HepG2 (cell line): ENCODE measurements at regions not wholly inside any gene's neighbourhood (a gene's known extent, or its start where the extent isn't known, plus 50 kb on each side); places are given as distances from the start of the nearest gene placed in this dataset.

Experiments used
- ARHGAP35 ChIP-seq: sonication (generic); formaldehyde crosslinking; IDR thresholded peaks from 2 replicates; pipeline ENCODE4 v1.9.0; 2022; ENCODE audit warnings: mild to moderate bottlenecking, inconsistent platforms, moderate library complexity, missing genetic modification reagents, borderline replicate concordance
- BCL6 ChIP-seq: IDR thresholded peaks from 2 replicates; pipeline ENCODE4 v1.6.1; 2016; ENCODE audit warnings: missing genetic modification reagents, missing compliant biosample characterization
- FOSL1 ChIP-seq: sonication (generic); formaldehyde crosslinking; IDR thresholded peaks from 2 replicates; pipeline ENCODE4 v1.9.0; 2021; ENCODE audit warnings: missing genetic modification reagents, borderline replicate concordance
- GTF2F1 ChIP-seq: fragments of 150-350 bp; IDR thresholded peaks from 2 replicates; pipeline ENCODE4 v1.6.1; 2014; ENCODE audit warnings: low read length
- HDAC6 ChIP-seq: fragments of 200-600 bp; sonication (generic); IDR thresholded peaks from 2 replicates; pipeline ENCODE4 v1.7.0; 2017; ENCODE audit warnings: mild to moderate bottlenecking, antibody characterized with exemption, low read length, low read depth
- ISL2 ChIP-seq: sonication (generic); formaldehyde crosslinking; IDR thresholded peaks from 2 replicates; pipeline ENCODE4 v1.5.0; 2020; ENCODE audit warnings: missing genetic modification reagents
- MIER2 ChIP-seq: IDR thresholded peaks from 2 replicates; pipeline ENCODE4 v1.6.1; 2016; ENCODE audit warnings: missing biosample characterization, missing genetic modification reagents
- PCBP1 ChIP-seq: fragments of 200-400 bp; formaldehyde crosslinking; IDR thresholded peaks from 2 replicates; pipeline ENCODE4 v1.6.1; 2017; ENCODE audit warnings: mild to moderate bottlenecking, low read depth, low read length, borderline replicate concordance
- RARA ChIP-seq: IDR thresholded peaks from 2 replicates; pipeline ENCODE4 v1.6.1; 2016; ENCODE audit warnings: missing genetic modification reagents, missing compliant biosample characterization
- SALL1 ChIP-seq: sonication (generic); formaldehyde crosslinking; IDR thresholded peaks from 2 replicates; pipeline ENCODE4 v1.8.0; 2022; ENCODE audit warnings: mild to moderate bottlenecking, missing genetic modification reagents
- SALL2 ChIP-seq: sonication (generic); formaldehyde crosslinking; IDR thresholded peaks from 2 replicates; pipeline ENCODE4 v1.8.1; 2023; ENCODE audit warnings: mild to moderate bottlenecking, missing genetic modification reagents, inconsistent platforms
- XRCC5 ChIP-seq: fragments of 200-400 bp; formaldehyde crosslinking; optimal IDR thresholded peaks from 2 replicates; pipeline ENCODE3; 2017; ENCODE audit warnings: mild to moderate bottlenecking, low read length
- ZFAT ChIP-seq: sonication (generic); formaldehyde crosslinking; conservative IDR thresholded peaks from 2 replicates; pipeline ENCODE4 v1.8.1; 2023; ENCODE audit warnings: missing genetic modification reagents, inconsistent platforms
- ZMYM3 ChIP-seq: sonication (generic); formaldehyde crosslinking; IDR thresholded peaks from 2 replicates; pipeline ENCODE4 v1.5.1; 2020; ENCODE audit warnings: mild to moderate bottlenecking, missing genetic modification reagents
- ZNF230 ChIP-seq: sonication (generic); formaldehyde crosslinking; IDR thresholded peaks from 2 replicates; pipeline ENCODE4 v1.4.0; 2020; ENCODE audit warnings: mild to moderate bottlenecking, missing genetic modification reagents
- ZNF350 ChIP-seq: sonication (generic); formaldehyde crosslinking; IDR thresholded peaks from 2 replicates; pipeline ENCODE4 v1.4.0; 2020; ENCODE audit warnings: mild to moderate bottlenecking, low read depth, missing genetic modification reagents, borderline replicate concordance
- ZNF563 ChIP-seq: sonication (generic); formaldehyde crosslinking; IDR thresholded peaks from 2 replicates; pipeline ENCODE4 v1.8.0; 2022; ENCODE audit warnings: mild to moderate bottlenecking, moderate library complexity, missing genetic modification reagents
- ZNF746 ChIP-seq: sonication (generic); formaldehyde crosslinking; IDR thresholded peaks from 2 replicates; pipeline ENCODE4 v1.8.0; 2022; ENCODE audit warnings: mild to moderate bottlenecking, missing genetic modification reagents
- ZNF772 ChIP-seq: sonication (generic); formaldehyde crosslinking; IDR thresholded peaks from 2 replicates; pipeline ENCODE4 v1.5.0; 2020; ENCODE audit warnings: mild to moderate bottlenecking, missing genetic modification reagents
- ZNF883 ChIP-seq: sonication (generic); formaldehyde crosslinking; IDR thresholded peaks from 2 replicates; pipeline ENCODE4 v1.5.1; 2020; ENCODE audit warnings: mild to moderate bottlenecking, missing genetic modification reagents; ENCODE audit errors: not compliant biosample characterization
- ZNF891 ChIP-seq: sonication (generic); formaldehyde crosslinking; IDR thresholded peaks from 2 replicates; pipeline ENCODE4 v1.5.0; 2020; ENCODE audit warnings: mild to moderate bottlenecking, missing genetic modification reagents
- ZSCAN9 ChIP-seq: IDR thresholded peaks from 2 replicates; pipeline ENCODE4 v1.6.1; 2016; ENCODE audit warnings: borderline replicate concordance
- TF ChIP-seq, protein P1 (sequence below): sonication (generic); formaldehyde crosslinking; IDR thresholded peaks from 2 replicates; pipeline ENCODE4 v1.8.0; 2022; ENCODE audit warnings: missing genetic modification reagents, mild to moderate bottlenecking, inconsistent platforms, borderline replicate concordance
- TF ChIP-seq, protein P2 (sequence below): sonication (generic); formaldehyde crosslinking; conservative IDR thresholded peaks from 2 replicates; pipeline ENCODE4 v1.4.0; 2020; ENCODE audit warnings: mild to moderate bottlenecking, missing genetic modification reagents, moderate library complexity
- TF ChIP-seq, protein P3 (sequence below): IDR thresholded peaks from 2 replicates; pipeline ENCODE4 v1.6.1; 2018; ENCODE audit warnings: missing genetic modification reagents
- TF ChIP-seq, protein P4 (sequence below): IDR thresholded peaks from 2 replicates; pipeline ENCODE4 v1.6.1; 2016; ENCODE audit warnings: low read depth, borderline replicate concordance

DNA sequence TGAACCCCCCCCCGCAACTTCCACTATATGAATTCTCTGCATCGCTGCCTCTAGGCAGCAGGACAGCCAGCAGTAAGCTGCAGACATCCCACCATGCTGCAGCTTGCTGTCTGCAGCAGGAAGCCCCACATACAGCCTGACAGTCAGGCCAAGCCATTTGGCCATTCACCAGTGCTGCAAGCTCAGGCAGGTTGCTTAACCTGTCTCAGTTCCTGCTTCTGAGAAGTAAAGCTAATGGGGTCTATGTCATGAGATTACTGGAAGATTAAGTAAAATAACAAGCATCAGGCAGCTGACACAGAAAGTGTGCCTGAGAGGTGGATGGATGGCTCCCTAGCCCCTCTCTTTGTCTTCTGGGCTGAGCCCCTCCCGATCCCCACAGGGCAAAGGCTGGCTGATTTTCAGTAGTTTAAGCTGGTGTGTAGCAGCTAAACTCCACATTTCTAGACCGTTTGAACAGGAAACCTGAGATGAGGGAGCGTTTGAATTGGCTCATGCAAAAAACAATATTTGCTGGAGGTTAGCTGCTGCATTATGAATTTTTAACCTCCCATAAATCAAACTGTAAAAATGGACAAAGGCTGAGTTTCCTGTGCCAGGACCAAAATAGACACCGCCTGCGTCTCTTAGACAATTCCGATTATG lies 193.8 kb upstream of the ARL4C start (continued):
- TF ChIP-seq ZNF883 (CRISPR knock-in tag) (no peak), ISL2 (0 out of 2 replicates have a peak, but pooled peaks have one; percentile 16), RARA (CRISPR knock-in tag) (peak; percentile 36; the same call in 1 of the 2 replicates), SALL2 (no peak), GTF2F1 (no peak), MIER2 (CRISPR knock-in tag) (no peak), SALL1 (CRISPR knock-in tag) (peak; percentile 64), ZNF772 (CRISPR knock-in tag) (0 out of 2 replicates have a peak, but pooled peaks have one; percentile 26), ARHGAP35 (CRISPR knock-in tag) (0 out of 2 replicates have a peak, but pooled peaks have one; percentile 62), ZMYM3 (CRISPR knock-in tag) (0 out of 2 replicates have a peak, but pooled peaks have one; percentile 23), FOSL1 (CRISPR knock-in tag) (0 out of 2 replicates have a peak, but pooled peaks have one; percentile 13), ZNF230 (no peak), ZNF563 (no peak), ZFAT (CRISPR knock-in tag) (no peak), ZNF350 (CRISPR knock-in tag) (peak; percentile 57; the same call in 1 of the 2 replicates), HDAC6 (no peak), ZSCAN9 (no peak; the same call in 1 of the 2 replicates), XRCC5 (peak; percentile 16), BCL6 (CRISPR knock-in tag) (no peak), PCBP1 (no peak), ZNF746 (CRISPR knock-in tag) (no peak), ZNF891 (CRISPR knock-in tag) (peak; percentile 52; the same call in 1 of the 2 replicates)
- TF ChIP-seq, protein P1, sequence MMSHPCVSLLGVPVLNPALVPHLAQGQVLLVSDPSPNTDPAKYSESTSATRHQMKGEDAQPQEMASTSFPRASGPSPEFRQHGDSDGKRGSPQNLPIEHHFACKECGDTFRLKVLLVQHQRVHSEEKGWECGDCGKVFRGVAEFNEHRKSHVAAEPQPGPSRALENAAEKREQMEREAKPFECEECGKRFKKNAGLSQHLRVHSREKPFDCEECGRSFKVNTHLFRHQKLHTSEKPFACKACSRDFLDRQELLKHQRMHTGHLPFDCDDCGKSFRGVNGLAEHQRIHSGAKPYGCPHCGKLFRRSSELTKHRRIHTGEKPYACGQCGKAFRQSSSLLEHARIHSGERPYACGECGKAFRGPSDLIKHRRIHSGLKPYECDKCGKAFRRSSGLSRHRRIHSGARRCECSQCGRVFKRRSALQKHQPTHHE (CRISPR knock-in tag), result no peak
- TF ChIP-seq, protein P2, sequence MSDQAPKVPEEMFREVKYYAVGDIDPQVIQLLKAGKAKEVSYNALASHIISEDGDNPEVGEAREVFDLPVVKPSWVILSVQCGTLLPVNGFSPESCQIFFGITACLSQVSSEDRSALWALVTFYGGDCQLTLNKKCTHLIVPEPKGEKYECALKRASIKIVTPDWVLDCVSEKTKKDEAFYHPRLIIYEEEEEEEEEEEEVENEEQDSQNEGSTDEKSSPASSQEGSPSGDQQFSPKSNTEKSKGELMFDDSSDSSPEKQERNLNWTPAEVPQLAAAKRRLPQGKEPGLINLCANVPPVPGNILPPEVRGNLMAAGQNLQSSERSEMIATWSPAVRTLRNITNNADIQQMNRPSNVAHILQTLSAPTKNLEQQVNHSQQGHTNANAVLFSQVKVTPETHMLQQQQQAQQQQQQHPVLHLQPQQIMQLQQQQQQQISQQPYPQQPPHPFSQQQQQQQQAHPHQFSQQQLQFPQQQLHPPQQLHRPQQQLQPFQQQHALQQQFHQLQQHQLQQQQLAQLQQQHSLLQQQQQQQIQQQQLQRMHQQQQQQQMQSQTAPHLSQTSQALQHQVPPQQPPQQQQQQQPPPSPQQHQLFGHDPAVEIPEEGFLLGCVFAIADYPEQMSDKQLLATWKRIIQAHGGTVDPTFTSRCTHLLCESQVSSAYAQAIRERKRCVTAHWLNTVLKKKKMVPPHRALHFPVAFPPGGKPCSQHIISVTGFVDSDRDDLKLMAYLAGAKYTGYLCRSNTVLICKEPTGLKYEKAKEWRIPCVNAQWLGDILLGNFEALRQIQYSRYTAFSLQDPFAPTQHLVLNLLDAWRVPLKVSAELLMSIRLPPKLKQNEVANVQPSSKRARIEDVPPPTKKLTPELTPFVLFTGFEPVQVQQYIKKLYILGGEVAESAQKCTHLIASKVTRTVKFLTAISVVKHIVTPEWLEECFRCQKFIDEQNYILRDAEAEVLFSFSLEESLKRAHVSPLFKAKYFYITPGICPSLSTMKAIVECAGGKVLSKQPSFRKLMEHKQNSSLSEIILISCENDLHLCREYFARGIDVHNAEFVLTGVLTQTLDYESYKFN (CRISPR knock-in tag), result peak; percentile 18; the same call in 1 of the 2 replicates
- TF ChIP-seq, protein P3, sequence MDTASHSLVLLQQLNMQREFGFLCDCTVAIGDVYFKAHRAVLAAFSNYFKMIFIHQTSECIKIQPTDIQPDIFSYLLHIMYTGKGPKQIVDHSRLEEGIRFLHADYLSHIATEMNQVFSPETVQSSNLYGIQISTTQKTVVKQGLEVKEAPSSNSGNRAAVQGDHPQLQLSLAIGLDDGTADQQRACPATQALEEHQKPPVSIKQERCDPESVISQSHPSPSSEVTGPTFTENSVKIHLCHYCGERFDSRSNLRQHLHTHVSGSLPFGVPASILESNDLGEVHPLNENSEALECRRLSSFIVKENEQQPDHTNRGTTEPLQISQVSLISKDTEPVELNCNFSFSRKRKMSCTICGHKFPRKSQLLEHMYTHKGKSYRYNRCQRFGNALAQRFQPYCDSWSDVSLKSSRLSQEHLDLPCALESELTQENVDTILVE (CRISPR knock-in tag), result no peak
- TF ChIP-seq, protein P4, sequence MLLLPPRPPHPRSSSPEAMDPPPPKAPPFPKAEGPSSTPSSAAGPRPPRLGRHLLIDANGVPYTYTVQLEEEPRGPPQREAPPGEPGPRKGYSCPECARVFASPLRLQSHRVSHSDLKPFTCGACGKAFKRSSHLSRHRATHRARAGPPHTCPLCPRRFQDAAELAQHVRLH, result 0 out of 2 replicates have a peak, but pooled peaks have one; percentile 36
